HG03571 (cell line): ENCODE measurements at regions not wholly inside any gene's neighbourhood (a gene's known extent, or its start where the extent isn't known, plus 50 kb on each side); places are given as distances from the start of the nearest gene placed in this dataset.
"Not testable (repeated sequence)": the region's sequence is repeated elsewhere in the genome, so short reads cannot be mapped to it uniquely, and the experiment has no call there.

Experiments
- ATAC-seq: cut with Tn5 transposase; IDR thresholded peaks from one replicate; pipeline ENCODE4 v1.9.1; 2021; ENCODE audit not compliant: unreplicated experiment

DNA sequence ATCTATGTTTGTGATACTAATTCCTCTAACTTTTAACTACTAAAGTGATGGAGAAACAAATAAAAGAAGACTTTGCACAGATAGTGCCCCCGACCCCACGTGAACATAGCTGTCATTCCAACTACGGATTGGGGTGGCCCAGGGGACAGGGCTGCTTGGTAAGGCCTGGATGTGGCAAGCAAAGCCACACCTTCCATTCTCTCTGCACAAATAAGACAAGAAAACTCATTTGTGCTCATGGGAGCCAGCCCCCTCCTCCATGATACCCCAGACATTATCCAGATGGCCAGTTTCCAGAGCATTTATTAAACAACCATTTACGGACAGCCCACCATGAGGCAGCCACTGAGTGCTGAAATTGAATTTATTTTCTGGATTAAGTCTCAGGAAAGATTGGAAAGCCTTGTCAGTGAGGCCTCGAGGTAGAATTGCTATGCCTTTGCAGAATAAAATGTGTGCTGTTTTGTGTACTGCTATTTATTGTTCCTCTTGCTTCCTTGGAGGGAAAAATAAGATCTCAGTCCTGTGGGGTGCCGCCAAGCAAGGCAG lies 151.2 kb downstream of the UNC5CL start:
- ATAC-seq = no peak

DNA sequence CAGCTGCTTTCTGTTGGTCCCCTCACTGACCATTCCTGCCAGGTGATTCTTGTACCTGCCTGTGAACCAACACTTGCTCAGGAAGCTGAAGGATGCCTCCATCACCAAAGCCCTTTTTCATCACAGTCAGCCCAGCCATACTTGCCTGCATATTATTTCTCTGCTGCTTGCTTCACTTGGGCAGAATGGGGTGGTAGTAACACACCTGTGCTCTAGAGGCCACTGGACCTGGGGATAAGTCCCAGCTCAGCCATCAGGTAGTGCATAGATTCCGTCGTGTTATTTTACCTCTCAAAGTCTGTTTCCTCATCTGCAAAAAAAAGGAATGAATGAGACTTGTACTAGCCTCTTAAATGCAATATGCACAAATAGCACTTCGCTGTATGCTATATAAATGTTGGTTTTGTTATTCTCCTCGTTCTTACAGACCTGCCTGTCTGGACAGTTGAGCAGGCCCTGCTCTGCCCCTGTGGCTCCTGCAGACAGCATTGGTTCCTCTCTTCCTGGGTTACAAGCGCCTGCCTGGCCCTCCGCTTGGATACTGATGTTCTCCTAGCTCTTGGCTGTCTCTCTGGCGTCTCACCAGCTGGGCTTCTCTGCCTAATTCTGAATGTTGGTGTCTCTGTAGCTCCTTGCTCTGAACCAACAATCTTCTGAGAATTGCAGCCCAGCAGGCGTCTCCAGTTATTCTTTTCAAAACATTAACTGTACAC lies 151.8 kb downstream of the UNC5CL start:
- no peak for ATAC-seq

DNA sequence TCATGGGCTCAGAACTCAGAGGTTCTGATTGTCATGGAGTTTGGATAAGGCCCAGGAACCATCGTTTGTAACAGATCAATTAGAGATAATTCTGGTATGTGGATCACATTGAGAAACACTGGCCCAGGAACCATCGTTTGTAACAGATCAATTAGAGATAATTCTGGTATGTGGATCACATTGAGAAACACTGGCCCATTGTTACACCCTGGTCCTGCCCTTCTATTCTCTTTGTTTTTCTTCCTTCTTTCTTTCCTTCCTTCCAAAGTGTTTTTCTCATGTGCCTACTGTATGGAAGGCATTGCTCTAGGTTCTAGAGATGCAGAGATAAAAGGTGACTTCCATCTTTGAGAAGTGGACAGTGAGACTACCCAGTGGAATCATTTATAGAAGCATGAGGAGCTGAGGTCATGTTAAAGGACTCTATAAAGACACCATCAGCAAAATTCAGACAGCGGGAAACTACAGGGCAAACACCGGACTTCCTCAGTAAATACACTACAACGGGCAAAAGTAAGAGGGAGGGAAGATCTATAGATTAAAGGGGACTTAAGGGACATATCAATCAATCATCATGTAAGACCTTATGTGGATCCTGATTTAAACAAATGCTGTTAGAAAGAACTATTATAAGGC lies 153.8 kb downstream of the UNC5CL start:
- ATAC-seq = no peak

DNA sequence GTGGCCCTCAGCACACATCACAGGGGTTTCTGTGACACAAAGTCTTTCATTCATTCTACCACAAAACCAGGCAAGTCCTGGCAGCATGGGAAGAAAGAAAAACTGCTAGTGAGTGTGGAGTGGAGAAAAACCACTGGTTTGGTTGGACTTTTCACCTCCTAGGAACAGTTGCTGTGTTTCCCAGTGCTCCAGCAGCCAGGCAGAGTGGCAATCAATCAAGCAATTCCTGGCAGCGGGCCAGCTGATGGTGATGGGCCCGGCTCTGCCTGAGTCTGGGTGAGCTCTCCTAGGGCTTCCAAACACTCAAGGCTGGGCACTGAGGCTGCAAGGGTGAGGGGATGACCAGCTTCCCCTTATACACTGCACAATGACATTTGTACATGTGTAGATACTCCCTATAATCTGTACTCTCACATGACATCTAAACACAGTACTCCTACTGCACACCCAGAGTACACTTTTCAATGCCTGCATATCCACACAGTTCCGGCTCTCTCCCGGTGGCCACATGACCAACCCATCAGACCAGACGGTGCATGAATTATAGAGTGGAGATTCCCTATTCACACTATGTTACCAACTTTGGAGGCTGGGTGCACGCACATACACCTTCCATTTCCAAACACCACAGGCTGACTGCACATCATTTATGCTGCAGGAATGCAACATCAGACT lies 156.6 kb downstream of the UNC5CL start:
- ATAC-seq = no peak

DNA sequence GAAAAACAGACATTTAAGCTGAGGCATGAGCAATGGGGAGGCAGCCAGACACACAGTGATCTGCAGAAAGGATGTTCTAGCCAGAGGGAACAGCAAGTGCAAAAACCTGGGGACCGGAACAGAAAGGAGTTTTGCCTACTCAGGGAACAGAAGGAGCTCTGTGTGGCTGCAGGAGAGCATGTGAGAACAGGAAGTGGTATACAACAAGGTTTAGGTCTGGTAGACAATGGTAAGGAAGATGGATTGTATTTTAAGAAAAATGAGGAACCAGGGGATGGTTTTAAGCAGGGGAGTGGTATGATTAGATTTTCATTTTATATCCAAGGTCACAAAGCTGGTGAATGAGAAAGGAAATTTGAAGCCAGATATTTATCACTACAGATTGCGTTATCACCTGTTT lies 157.5 kb downstream of the UNC5CL start:
- ATAC-seq = no peak

DNA sequence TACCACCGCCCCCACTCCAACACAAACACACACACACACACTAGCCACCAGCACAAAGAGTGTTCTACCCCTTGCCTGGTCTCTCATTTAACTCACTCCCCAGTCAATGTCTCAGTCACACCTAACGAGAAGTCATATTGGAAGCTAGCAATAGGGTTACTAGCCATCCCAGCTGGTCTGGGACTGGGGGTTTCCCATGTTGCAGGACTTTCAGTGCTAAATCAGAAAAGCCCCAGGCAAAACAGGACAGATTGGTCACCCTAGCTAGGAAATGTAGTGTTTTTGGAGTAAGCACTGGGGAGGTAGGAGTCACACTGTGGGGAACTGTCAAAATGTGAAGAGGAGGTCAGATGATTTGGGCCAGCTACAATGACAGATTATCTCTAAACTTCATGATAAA lies 158.1 kb downstream of the UNC5CL start:
- ATAC-seq = no peak

DNA sequence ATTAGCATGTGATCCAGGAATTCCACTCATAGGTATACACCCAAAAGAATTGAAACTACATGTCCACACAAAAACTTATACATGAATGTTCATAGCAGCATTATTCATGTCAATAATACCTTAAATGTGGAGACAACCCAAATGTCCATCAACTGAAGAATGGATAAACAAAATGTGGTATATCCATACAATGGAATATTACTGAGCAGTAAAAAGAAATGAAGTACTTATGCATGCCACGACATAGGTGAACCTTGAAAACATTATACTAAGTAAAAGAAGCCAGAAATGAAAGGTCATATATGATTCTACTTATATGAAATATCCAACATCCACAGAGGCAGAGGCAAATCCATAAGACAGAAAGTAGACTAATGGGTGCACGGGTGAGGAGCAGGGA lies 159.9 kb downstream of the UNC5CL start:
- no peak for ATAC-seq

DNA sequence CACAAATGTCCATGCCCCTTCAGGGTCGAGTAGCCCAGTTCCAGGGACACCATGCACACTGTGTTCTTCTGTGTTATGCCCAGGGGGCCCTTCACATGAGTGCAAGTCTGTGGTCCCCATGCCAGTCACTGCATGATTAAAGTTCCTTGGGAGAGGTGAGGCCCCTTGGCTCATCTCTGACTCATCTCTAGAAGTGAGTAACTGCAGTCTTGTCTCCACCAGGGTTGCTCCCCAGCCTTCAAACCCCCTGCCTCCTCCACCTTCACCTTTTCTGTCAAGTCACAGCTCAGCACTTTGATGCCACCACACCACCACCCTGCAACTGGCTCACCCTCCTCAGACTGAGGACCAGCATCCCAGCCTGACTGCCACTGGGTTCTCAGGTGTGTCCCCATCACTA lies 161.7 kb downstream of the UNC5CL start:
- ATAC-seq = no peak

DNA sequence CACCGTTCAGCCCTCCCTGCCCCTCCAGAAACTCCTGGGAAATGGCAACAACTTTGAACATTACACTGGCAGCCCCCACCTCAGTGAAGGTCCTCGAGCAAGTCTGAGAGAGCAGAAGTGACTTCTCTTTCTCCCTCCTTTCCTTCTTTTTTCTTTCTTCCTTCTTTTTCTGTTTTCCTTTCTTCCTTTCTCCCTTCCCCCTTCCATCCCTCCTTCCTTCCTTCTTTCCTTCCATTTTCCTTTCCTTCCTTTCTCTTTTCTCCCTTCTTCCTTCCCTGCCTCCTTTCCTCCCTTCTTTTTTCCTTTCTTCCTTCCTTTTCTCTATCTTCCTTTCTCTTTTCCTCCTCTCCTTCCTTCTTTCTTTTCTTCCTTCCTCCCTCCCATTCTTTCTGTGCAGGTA lies 162.7 kb downstream of the UNC5CL start:
- no peak for ATAC-seq

DNA sequence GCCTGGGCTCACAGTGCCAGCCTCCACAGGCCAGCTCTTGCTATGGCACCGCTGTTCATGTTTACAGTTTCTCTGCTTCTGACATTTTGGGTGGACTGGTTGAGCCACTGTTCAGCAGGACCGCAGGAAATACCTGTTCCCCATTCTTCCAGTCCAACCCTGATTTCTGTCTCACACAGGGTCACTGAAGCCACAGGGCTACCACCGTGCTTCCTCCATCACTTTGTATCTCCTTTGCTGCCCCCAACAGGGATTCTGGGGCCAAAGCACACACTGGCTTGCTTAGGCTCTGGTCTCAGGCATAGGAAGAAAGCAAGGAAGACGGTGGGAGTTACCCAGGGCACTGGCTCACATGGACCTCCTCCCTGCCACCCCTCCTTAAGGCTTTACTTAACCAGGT lies 164.5 kb downstream of the UNC5CL start:
- ATAC-seq = no peak

DNA sequence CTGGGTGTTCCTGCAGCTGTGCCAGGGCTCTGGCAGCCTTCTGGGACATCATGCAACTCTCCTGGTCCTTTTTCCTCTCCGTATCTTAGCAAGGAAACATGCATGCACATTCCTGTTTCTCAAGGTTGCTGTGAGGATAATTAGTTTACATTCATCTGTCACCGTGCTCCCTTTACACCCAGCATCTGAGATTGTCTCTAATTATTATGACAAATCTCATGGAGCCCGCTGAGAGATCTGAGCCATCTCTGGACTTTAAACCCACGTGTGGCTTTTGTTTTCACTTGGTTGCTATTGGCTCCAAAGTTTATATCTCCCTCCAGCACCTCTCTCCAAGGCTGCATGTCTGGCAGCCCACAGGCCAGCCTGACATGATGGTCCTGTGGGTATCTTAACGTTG lies 167.6 kb downstream of the UNC5CL start:
- no peak for ATAC-seq

DNA sequence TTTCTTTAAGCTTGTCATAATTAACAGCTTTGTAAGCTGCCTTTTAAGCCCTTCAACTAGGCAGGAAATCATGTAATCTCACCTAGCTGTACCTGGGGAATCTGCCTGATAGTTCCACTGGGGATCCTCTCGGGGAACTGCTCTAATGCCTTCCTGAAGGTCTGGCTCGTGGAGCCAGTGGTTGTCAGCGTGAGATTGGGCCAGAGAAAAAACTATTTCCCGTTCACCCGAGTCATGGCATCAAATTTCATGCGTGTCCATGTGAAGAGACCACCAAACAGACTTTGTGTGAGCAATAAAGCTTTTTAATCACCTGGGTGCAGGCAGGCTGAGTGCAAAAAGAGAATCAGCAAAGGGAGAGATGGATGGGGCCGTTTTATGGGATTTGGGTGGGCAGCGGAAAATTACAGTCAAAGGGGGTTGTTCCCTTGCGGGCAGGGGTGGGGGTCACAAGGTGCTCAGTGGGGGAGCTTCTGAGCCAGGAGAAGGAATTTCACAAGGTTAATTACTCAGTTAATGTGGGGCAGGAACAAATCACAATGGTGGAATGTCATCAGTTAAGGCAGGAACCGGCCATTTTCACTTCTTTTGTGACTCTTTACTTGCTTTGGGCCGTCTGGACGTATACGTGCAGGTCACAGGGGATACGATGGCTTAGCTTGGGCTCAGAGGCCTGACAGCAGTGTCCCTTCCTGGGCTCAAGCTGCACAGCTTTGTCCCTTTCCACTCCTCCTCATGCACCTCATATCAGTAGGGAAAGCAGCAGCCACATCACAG lies 170.7 kb downstream of the UNC5CL start:
- ATAC-seq = not testable (repeated sequence)

DNA sequence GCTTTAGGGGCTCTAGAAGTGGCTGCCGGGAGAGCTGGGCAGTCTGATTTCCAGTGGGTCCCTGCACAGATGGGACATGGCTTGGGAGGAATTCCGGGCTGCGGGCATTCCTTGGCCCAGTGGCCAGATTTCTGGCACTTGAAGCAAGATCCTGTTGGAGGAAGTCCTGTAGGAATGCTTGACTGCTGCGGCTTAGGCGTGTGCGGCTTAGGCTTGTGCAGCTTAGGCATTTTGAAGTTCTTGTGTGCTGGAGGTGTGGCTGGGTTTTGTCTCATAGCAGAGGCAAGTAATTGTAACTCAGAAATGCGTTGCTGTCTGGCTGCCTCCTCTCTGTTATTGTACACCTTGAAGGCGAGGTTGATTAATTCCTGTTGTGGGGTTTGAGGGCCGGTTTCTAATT lies 171.5 kb downstream of the UNC5CL start:
- not testable (repeated sequence) for ATAC-seq

DNA sequence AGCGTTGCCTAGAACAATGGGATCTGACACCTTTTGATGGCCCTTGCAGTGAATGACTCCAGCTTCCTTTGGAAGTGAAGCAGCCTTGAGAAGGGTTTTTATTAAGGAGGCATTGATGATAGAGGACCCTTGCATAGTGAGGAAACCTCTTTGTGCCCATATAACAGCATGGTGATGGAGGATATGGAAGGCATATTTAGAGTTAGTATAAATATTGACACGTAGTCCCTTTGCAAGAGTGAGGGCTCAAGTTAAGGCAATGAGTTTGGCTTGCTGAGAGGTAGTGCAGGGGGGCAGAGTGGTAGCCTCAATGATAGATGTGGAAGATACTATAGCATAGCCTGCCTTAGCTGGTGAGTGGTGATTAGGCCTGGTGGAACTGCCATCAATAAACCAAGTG lies 173.8 kb downstream of the UNC5CL start:
- ATAC-seq = not testable (repeated sequence)

DNA sequence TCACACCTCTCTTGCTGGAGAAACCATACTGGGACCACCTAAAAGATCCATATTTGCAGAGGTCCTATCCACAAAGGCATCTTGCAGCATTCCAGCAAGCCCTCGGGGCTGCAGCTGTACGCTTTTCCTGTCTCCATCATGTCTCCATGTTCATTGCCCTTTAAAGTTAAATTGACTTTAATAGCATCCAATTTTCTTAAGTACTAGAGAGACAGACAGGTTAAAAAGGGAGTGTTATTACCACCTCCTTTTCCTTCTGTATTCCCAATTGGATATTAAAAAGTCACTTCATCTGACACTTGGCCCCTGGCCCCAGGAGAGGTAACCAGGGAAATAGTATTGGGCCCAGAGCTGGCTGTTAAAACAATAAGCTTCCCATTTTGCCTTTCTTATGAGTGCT lies 178.6 kb downstream of the UNC5CL start:
- ATAC-seq = no peak

DNA sequence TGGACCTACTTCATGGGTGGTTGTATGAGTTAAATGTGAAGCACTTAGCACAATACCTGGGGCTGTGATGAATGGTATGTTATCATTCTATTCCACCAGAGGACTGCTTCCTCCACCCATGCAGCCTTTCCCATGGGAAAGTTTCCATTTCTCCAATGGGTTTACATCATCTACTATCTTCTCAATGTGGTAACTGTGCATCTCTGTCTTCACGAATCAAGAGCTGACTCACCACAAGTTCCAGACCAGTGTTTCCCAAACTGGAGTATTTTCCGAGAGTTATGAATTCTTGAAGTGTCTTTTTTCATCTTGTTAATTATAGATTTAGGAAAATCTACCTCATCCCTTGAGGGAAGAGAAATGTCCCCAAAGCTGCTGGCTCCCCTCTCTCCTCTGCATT lies 182.8 kb downstream of the UNC5CL start:
- no peak for ATAC-seq

DNA sequence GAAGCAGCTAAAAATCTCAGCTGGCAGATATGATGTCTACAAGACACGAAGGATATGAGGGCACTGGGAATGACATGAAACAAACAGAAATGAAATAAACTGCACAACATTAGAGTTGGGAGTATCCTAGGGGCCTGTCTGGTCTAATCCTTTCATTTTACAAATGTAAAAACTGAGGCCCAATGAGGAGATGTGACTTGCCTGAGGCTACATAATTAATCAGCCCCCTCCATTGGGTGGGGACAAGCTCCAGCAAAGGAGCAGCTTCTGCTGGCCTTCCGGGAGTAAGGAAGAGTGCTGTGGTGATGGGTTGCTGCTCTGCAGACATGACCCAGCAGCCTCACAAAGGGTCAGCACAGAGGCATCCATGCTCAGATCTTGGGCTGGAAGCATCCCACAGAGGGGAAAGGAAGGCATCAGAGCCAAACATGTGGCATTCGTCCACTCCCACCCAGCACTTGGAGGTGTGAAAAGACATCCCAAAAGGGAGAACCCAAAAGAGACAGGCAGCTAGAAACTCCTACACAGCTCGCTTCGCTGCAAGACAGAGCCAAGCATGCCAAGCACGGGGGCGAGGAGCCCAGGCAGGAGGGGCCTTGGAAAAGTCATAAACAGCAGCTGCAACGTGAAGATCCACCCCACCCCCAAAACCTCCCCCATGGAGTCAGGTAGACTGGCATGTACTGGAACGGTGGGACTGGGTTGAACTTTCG lies 183.7 kb downstream of the UNC5CL start:
- ATAC-seq = no peak

DNA sequence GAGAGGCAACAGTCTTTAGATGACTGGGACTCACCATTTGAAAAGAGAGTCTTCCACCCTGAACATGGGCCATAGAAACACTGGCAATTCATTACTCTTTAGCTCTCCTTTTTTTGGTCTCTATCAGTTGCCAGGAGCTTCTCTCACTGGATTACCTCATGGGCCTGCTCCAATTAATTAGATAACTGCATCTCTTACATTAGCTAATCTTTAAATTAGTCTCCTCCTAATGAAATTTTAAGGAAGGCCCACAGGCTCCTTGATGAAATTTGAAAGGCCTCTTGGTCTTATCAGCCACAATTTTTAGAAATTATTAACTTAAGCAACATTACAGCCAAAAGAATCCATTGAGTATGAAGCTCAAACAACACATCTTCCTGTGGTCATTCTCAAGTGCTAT lies 184.4 kb downstream of the UNC5CL start:
- ATAC-seq = no peak

DNA sequence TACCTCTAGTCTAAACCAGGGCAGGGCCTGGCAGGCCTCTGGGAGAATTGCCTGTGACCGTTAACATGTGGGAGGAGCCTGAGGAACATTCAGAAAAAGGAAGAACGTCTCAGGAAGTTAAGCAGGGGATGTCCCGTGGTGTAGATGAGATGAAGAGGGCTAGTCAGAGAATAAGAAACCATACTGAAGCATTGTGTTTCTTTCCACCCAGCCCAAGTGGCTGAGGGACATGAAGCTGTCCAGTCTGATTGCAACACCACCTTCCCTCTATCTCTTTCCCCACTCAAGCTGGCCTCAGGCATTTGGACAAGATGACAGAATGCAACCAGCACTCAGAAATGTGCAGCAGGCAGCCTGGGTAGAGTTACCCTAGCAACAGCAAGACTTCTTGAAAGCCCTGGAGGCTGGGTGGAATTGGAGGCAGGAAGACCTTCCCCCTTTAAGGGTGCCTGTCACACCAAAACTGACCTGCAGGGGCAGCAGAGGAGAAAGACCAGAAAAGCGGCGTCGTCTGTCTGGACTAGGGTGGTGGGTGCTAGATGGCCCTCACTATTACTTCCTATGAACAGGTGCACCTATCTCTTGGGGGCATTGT lies 186.1 kb downstream of the UNC5CL start:
- ATAC-seq = no peak

DNA sequence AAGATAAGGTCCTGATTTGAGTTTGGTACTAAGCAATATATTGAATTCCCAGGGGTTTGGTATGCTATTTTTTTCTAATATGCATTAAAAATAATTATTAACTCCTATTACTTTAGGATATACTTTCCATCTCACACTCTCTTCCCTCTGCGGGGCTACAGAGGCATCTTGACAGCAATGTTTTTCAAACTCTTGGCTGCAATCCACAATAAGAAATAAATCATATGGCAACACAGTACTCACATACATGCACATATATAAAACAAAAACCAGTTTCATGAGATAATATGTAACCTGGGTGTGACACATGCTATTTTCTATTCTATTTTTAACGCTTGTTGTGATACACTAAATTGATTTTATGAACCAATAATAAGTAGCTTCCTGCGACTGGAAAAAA lies 189.5 kb downstream of the UNC5CL start:
- ATAC-seq = no peak
